ENCODE measurements at regions not wholly inside any gene's neighbourhood (a gene's known extent, or its start where the extent isn't known, plus 50 kb on each side); places are given as distances from the start of the nearest gene placed in this dataset.

DNA sequence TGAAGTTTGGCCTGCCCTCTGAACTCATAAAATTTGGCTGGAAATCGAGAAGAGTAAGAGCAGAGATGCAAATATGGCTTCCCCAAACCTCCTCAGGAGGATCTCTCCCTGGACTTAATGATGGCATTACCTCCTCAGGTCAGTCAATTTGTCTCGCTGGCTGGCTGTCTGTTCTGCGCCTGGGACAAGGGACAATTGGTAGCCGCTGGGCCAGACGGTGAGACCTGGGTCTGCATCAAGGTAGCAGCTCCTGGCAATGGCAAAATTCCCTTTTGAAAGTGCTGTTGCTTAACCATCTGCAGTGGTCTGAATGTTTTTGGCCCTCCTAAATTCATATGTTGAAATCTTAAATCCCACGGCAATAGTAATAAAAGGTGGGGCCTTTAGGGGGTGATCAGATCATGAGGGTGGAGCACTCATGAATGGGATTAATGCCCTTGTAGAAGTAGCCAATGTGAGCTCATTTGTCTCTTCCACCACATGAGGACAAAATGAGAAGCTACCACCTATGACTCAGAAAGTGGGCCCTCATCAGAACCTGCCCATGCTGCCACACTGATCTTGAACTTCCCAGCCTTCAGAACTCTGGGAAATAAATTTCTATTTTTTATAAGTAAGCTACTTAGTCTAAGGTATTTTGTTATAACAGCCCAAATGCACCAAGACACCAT lies 439.3 kb upstream of the KLF4 start:
- DNase-seq (ENCODE audit: low spot score) = no peak

DNA sequence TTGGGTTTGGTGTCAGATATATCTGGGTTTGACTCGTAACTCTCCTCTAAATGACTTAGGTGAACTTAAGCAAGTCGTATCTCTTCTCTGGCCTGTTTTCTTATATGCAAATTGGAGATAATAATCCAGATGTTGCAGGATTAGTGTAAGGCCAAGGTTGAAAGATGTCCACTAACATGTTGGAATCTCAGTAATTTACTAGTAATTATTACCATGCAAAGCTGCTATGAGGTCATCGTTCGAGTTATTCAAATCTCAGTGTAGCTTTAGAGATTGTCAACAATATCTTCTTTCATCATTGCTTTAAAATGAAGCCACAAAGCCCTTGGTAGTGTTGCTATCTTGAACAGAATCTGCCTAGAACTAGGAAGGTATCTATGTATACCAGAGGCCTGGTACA lies 437.7 kb upstream of the KLF4 start:
- no peak for DNase-seq (ENCODE audit: low spot score)

DNA sequence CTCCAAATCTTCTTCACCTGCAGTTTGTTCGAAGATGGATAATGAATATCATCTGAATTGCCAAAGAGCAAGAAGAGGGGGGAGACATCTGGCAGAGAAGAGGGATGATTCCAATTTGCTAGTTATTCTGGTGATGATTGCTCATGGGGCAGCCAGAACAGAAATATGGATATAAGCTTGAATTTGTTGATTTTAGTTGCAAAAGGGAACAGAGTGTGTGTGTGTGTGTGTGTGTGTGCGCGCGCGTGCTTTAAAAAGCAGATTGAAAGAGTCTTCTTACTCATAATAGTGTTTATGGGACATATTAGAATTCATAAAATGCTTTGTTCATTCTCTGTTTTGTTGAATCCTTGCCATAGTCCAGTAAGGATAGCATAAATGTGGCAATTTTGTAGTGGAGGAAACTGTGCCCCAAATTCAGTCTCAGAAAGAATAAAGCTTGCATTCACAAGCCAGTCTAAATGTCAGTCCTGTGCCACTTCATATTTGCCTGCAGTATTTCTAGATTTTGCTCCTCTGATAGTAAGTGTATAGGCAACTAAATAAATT lies 436.3 kb upstream of the KLF4 start:
- DNase-seq (ENCODE audit: low spot score) = no peak

DNA sequence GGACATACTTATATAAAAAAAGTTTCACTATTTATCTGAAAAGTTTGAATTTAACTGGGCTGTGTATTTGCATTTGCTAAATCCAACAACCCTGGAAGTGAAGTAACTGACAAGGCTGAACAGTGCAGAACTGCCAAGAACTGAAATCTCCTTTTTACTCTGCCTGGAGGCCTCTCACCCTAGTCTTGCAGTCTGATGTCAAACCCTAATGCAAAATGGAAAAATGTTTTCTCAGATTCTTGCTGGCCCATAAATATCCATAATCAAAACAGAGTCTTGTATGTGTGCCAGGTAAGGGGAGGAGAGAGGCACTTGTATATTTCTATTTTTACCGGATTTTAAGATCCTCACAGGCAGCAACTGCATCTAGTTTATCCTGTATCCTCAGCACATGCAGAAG lies 432.7 kb upstream of the KLF4 start:
- DNase-seq (ENCODE audit: low spot score) = no peak

DNA sequence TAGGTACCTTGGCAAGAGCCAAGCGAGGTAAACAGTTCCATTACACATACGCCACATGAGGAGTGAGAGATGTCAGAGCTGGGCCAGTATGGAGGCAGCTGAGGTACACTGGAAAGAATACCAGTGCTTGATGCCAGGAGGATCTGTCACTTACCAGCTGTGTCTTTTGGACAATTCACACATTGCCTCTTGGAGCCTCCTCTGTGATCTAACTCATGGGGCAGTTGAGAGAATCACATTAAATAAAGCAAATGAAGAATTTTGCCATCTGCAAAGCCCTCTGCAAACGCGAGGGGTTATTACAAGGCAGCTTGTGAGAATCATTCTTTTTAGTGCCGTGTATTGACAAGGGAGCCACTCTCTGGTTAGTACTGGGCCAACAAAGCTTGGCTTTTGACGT lies 429.7 kb upstream of the KLF4 start:
- no peak for DNase-seq (ENCODE audit: low spot score)

DNA sequence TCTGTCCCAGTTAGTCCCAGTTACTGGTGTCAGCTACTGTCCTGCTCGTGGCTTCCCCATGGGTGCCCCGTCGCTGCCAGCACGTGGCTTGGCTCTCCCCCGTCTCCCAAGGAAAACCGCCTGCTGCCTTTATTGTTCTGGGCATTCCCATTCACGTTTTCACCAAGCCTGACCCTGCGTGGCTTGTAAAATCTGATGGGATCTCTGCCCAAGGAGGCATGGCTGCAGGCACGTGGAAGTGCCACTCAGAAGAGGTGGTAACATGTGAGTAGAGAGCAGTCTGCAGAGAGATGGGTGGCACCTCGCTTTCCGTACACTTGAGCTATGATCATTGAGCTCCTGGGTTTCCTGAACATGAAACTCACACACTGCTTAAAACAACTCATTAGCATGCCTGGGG lies 429.2 kb upstream of the KLF4 start:
- DNase-seq (ENCODE audit: low spot score) = no peak

DNA sequence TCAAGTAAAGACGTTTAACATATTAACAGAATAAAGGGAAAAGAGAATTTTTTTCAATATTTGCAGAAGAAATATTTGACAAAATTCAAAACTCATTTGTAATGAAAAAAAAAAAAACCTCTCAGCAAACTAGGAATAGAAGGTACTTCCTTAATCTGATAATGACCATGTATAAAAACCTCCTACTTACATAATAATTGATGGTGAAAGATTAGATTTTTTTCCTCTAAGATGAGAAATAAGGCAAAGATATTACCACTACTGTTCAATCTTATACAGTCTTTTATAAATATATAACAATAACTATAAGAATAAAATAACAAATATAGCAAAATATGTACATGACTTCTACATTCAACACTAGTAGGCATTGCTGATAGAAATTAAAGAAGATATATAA lies 424.6 kb upstream of the KLF4 start:
- DNase-seq (ENCODE audit: low spot score) = no peak

DNA sequence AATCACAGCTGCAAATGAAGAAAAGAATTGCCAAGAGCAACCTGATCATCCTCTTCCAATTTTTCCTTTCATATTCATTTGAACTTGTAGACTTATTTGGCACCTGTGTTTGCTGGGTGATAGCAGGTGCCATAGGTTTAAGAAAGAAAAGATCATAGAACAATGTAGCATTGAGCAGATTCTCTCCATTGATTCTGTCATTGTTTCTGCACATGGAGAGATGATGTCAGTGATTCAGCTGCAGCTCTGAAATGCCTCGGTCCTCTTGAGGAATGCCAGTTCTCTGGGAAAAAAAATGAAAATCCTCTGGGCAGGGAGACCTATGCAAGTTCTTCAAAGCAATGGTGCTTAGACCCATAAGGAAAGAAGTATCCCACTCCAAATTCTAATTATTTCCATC lies 418.1 kb upstream of the KLF4 start:
- no peak for DNase-seq (ENCODE audit: low spot score)

DNA sequence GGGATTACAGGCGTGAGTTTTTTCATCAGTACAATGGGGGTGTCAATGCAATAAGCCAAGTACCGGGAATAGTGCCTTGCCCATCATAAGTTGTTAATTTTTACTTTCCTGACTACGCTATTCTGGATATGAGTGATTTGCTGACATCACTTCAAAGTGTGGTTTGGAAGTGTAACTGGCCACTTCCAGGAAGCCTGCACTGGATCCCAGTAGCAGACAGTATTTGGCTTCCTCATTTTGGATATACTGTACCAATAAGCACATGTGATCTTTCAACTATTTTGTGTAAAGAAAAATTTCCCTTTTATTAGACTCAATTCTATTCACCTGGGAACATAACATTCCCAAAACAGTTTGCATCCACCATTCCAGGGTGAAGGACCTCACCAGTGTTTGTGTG lies 417.7 kb upstream of the KLF4 start:
- no peak for DNase-seq (ENCODE audit: low spot score)

DNA sequence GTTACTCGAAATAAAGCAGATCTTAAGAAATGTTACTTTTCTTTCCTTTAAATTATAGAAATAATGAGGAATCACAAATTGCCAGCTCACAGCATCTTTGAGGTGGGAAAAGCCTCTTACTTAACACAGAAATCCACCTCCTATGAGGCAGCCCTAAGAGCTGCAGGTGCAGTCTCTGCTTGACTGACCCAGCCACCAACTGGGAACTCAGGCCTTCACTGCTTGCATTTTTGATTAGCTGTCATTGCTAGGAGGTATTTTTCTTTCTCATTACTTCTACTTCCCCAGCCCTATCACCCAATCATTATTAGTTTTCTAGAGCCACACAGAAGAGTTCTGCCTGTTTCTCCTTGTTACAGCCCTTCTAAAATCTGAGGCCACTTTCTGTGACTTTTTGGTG lies 416.5 kb upstream of the KLF4 start:
- DNase-seq (ENCODE audit: low spot score) = no peak

DNA sequence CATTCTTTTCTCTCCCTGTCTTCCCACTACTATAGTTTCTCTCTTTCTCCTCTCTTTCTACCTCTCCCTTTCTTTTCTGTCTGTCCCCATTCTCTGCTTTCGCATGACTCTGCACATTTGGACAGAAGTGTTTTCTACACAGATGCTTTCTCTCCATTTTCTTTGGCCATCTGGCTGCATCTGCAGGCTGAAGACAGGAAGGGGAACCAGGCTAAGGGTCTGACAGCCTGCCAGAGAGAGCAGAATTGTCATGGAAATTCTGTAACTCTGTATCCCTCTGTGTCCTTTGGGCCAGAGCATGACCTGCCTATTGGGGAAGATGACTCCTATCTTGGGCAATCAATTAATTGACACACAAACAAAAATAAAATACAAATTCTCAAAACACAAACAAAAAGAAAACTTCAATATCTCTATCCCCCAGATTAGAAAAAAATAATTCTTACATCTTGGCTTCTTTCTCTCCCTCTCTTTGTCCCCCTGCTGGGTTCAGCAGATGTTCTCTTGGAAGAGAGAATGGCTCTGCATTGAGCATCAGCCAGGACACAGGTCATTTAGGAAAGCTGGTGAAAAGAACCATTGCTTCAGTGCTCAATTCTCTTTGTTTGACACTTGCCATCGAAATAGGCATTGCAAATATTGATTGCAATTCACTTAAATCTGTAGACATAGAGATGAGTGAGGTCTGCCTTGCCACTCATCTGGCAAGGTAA lies 415.9 kb upstream of the KLF4 start:
- DNase-seq (ENCODE audit: low spot score) = no peak

DNA sequence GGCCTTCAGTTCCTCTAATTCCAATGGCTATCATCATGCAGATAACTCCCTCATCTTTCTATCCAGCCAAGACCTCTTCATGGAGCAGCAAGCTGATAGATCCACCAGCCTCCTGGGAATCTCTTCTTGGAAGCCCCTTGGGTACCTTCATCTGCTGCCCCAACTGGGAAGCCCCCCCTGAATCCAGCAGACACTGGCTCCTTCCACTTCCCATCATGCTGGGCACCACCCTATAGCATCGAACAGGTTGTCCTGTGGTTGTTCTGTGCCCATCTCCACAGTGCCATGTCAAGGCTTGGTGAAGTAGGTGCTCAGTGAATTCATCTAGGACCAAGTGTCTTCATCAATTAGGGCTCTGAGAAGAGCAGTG lies 410.4 kb upstream of the KLF4 start:
- no peak for DNase-seq (ENCODE audit: low spot score)

DNA sequence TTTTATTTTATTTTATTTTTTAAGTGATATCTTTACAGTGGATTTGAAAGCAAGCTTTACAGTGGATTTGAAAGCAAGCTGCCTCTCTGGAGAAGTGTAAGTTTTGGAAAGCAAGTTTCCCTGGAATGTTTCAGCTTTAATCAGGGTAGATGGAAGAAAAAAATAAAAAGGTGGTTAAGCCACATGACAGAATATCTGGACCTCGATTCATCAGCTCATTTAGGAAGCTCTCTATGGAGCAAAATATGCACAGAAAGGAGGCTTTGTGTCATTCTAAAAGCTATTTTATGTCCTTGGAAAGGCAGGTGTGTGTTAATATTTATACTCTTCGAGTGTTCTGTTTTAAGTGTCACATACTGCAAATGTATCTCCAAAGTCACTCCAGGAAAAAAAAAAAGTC lies 409.2 kb upstream of the KLF4 start:
- DNase-seq (ENCODE audit: low spot score) = no peak

DNA sequence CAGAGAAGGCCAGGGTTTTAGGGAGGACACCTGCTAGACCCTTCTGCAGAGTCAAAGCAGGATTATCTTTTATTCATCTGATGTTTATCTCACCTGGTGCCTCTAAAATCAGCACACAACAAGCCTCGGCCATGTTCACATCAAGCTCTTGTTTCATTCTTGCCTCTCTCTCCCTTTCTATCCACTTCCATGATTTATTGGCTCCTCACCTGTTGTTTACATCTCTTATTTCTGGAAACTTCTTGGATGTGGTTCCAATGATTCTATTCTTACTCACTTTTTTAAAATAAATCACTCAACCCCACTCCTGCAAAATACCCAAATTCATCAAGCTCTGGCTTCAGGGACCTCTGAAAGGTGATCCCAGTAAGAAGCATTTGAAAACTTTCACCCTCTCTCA lies 407.0 kb upstream of the KLF4 start:
- DNase-seq (ENCODE audit: low spot score) = no peak

DNA sequence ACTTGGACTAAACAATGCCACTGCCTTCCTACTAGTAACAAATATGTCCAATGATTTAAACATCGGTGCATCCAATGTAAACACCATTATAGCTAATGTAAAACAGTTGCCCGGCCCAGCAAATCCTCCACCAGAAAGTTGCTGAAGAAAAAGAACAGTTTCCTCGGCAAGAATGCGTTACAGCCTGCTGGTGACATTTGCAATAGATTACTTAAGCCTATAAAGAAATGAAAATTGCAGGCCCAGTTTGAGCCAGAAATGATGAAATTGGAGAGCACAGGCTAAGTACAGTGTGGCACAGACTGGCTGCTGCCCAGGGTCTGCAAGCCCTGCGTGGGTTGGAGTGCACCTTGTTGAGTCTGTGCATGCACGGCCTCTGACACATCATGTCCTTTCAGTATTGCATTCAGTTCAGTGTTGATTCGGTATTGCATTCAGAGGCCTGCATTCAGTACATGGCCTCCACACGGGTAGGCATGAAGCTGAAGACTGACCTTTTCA lies 406.0 kb upstream of the KLF4 start:
- no peak for DNase-seq (ENCODE audit: low spot score)

DNA sequence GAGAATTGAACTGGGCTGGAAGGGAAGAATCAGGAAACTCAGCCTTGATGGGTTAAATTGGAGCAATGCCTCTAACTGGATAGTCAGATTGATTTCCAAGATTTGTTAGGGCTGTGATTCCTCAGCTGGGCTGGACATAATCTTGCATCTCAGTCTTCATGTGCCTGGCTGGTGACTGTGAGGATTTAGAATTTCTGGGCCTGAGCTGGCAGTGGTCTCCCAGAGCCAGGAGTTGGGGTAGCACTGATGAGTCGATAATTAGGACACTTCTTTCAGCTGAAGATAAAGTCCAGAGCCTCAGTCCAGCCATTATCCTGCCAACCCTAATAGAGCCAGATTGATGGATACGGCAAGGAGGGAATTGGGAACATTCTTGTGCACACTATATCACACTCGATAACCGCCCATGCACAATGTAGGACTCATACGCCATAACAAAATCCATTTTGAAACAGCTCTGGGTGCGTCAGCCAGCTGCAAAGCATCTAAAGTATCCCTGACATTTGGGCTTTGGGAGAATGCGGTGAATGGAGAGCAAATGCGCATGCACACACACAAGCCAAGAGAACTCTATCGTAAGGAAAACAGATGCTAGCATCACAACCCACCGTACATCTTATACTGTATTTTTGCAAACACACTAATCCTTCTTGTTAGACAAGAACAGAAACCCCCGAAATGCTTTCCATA lies 405.1 kb upstream of the KLF4 start:
- peak; percentile 60 for DNase-seq (ENCODE audit: low spot score)

DNA sequence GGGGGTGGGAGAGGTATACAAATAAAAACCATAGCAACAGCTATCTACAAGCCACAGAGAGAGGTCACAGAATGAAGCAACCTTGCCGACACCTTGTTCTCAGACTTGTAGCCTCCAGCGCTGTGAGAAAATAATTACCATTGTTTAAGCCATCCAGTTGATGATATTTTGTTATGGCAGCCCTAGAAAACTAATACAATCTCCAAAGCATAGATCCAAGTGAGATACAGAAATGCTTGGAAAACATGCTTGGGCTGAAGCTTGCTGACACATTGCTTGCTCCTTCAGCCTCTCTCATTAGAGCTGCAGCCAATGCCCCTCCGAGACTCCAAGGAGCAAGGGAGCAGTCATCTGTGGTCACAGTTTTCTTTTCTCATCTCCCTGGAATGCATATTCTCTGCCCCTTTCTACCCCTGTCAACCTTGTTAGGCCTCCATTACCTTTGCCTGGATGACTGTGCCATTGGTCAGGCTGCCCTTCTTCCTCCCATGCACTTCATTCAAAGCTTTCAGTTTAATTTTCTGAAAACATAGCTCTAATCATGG lies 401.4 kb upstream of the KLF4 start:
- no peak for DNase-seq (ENCODE audit: low spot score)

DNA sequence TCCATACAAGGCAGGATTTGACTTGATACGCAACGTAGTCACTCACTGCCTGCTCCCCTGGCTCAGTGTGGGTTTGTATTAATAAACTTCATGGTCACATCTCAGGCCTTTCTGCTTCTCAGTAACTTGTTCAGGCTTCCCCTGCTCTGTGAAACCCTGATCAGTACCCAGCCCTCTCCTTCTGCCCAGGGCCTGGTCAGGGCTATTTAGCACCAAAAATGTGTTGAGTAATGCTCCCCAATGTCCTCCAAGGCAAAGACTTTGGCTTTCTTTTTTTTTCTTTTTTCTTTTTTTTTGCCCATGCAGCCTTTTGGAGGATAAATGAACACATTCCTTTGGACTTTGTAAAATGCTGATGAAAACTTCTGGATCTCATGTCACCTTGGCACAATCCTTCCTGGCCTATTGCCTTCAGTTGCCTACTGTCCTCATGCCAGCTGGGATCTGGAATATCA lies 399.2 kb upstream of the KLF4 start:
- DNase-seq (ENCODE audit: low spot score) = no peak

DNA sequence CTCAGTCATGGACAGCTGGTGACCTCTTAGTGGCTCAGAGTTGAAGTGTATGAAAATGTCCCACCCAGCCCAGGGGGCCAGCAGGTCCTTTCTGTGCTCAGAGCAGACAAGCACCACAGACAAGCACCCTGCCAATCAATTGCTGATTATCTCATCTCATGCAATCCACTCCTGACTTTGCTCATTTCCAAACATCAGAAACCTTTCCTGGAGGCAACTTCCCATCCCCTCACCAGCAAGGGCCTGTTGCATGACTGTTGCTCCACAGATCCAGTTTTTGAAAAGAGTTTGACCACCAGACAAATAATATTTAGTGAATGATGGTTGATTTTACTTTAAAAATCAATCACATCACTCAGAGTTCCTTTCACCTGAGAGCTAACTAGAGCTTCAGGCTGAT lies 397.3 kb upstream of the KLF4 start:
- no peak for DNase-seq (ENCODE audit: low spot score)

DNA sequence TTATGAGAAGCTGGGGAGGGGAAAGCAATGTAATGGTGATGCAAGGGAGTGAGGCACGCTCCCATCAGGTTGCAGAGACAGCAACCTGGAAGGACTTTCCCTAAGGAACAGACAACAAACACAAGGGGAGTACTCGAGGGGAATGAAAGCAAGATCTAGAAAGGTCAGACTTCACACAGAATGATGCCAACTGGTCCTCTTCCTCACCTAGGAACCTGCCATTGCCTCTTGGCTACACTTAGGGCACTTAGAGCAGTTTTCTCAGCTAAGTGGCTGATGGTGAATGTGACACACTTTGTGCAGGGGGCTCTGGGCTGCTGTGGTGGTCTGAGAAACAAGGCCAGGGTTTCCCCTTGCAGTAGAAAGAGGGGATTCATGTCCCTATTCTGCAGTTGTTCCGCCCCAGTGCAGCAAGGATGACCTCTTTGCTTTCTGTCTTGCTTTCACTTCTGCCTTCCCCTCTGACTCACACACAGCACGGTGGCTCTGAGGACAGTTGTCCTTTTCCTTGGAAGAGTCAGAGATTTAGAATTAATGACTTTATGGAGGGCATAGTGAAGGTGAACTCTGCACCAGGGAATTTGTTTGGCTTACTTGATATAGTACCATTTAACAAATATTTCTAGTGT lies 394.0 kb upstream of the KLF4 start:
- DNase-seq (ENCODE audit: low spot score) = no peak

DNA sequence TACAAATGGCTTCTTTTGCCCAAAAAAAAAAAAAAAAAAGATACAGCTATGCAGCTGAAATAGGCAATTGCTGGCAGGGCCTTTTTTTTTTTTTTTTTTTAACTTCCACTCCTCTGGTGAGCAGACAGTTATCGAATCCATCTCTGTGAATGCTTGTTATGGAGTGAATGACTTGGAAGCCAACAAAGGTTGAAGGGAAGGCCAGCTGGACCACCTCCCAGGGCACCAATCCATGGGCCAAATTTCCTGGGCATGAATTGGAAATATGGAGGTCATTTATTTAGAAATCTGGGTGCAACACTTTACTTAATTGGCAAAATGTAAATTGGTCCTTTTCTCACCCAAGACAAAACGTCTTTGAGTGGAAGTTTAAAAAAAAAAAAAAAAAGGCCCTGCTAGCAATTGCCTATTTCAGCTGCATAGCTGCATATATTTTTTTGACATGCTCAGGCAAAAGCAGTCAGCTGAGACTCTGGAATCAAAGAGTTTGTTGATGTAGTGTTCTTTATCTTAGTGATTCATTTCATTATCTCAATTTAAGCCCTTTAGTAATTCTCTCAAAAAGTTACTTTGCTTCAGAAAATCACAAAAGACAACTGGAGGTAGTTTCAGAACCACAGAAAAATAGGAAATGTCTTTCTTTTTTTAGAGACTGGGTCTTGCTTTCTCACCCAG lies 392.2 kb upstream of the KLF4 start:
- no peak for DNase-seq (ENCODE audit: low spot score)

Data from mucosa of gallbladder (tissue), 1 donor.